Activated naive CD8-positive, alpha-beta T cell (primary cell): ENCODE measurements at regions not wholly inside any gene's neighbourhood (a gene's known extent, or its start where the extent isn't known, plus 50 kb on each side); places are given as distances from the start of the nearest gene placed in this dataset.
"Not testable (repeated sequence)": the region's sequence is repeated elsewhere in the genome, so short reads cannot be mapped to it uniquely, and the experiment has no call there.

ENCODE experiments used
- H3K27ac Mint-ChIP-seq: one replicate; pipeline ENCODE4 v1.8.0; 2021; ENCODE audit warnings: mixed read lengths
- H3K27me3 Mint-ChIP-seq: one replicate; pipeline ENCODE4 v1.8.0; 2021; ENCODE audit warnings: mixed read lengths
- H3K36me3 Mint-ChIP-seq: one replicate; pipeline ENCODE4 v1.8.0; 2021; ENCODE audit warnings: mixed read lengths
- H3K4me1 Mint-ChIP-seq: one replicate; pipeline ENCODE4 v1.8.0; 2021; ENCODE audit warnings: low read depth, mixed read lengths
- H3K4me3 Mint-ChIP-seq: one replicate; pipeline ENCODE4 v1.8.0; 2021; ENCODE audit warnings: mild to moderate bottlenecking, mixed read lengths
- H3K9me3 Mint-ChIP-seq: one replicate; pipeline ENCODE4 v1.8.0; 2021; ENCODE audit warnings: low read depth, mixed read lengths

DNA sequence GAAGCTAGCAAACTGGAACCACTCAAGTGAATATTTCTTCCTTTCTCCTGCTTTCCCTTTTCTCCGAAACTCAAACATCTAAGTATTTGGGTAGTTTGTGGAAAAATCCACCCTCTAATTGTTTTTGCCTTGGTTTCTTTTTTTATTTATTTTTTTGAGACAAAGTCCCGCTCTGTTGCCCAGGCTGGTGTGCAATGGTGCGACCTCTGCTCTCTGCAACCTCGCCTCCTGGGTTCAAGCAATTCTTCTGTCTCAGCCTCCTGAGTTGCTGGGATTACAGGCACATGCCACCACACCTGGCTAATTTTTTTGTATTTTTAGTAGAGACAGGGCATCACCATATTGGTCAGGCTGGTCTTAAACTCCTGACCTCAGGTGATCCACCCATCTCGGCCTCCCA is 96.1 kb upstream of the BANK1 start:
- H3K27me3 Mint-ChIP-seq, H3K27ac Mint-ChIP-seq, H3K4me3 Mint-ChIP-seq, H3K4me1 Mint-ChIP-seq, H3K36me3 Mint-ChIP-seq, H3K9me3 Mint-ChIP-seq: not testable (repeated sequence)

DNA sequence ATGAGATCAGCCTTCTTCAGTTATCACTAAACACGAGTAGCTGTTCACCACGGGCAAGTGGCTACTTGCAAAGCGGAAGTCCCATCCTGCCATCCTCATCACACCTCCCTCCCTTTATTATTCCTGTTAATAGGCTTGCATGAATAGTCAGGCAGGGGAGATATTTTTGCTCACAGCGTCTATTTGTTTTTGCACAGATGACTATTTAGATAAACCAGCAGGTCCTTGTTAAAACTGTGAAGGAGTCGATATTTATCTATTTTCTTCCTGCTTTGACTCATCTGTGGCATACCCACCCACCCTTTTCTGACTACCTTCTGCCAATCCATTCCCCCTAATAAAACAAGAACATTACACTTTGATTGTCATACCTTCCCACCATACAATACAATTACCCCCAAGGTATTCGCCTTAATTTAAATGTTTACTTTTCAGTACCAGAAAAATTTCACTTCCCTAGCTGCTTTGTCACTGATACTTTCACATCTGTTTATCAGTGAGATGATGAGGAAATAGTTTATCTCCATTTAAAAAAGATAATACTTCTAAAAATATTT is 96.6 kb upstream of the BANK1 start:
- no peaks in the 10 kb centered on the region for H3K9me3 Mint-ChIP-seq
- no peaks in the 10 kb centered on the region for H3K4me1 Mint-ChIP-seq
- H3K27me3 Mint-ChIP-seq = peaks cover 5% of the 10 kb centered on the region
- H3K36me3 Mint-ChIP-seq = no peaks in the 10 kb centered on the region
- H3K4me3 Mint-ChIP-seq = no peak overlapping the region
- no peak overlapping the region for H3K27ac Mint-ChIP-seq

DNA sequence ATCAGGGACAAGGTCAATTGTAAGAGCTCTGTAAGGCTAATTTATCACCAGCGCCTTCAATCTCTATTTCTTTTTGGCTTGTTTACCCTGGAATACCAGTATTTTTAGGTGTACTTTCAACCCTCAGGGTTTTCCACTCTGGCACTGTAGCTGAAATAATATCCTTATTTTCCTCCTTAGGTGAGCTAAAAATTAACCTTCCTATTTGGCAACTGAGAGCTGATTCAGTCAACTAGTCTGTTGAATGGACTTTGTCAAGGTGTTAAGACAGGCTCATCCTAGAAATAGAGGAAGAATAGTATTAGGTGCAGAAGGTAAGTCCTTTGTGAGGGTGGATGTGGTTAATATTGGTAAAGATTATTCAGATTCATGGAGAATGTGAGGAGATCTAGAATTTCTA is 101.3 kb upstream of the BANK1 start:
- peaks cover 2% of the 10 kb centered on the region for H3K27me3 Mint-ChIP-seq
- no peak overlapping the region for H3K27ac Mint-ChIP-seq
- no peak overlapping the region for H3K4me3 Mint-ChIP-seq
- no peaks in the 10 kb centered on the region for H3K4me1 Mint-ChIP-seq
- no peaks in the 10 kb centered on the region for H3K9me3 Mint-ChIP-seq
- H3K36me3 Mint-ChIP-seq = no peaks in the 10 kb centered on the region

DNA sequence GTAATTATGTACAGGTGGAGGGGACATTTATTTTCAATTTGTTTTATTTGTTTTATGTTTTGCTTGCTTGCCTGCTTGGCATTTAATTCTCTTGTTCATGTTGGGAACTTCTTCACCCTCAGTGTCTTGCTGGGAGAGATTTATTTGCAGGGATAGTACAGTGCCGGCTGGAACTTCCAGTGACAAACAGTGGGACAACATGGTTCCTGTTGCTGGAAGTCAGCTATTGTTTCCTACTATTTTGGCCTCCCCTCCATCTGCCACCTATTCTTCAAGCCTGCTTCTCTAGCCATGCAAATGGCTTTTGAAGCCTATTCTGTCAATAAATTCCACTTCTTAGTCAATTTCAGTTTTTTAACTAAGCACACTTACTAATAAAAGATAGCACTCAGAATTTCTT is 105.4 kb upstream of the BANK1 start:
- no peaks in the 10 kb centered on the region for H3K9me3 Mint-ChIP-seq
- no peaks in the 10 kb centered on the region for H3K36me3 Mint-ChIP-seq
- H3K4me3 Mint-ChIP-seq = no peak overlapping the region
- no peak overlapping the region for H3K27ac Mint-ChIP-seq
- H3K27me3 Mint-ChIP-seq = no peaks in the 10 kb centered on the region
- H3K4me1 Mint-ChIP-seq = no peaks in the 10 kb centered on the region

DNA sequence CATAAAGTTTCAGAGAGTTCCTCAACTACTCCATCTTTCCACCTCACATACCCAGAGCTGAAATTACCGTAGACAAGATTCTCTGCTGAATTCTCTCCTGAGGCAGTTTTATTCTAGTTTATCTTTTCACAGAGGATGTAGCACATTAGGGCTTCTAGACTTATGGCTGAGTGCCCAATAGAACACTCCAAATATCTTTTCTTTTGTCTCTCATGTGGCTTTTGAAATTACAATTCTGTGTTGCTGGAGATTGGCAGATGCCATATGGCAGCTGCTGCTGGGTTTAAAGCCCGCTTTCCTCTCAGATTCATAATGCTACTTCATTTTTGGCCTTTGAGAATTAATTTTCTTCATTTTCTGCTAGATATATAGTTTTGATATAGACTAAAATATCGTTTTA is 107.6 kb upstream of the BANK1 start:
- Mint-ChIP-seq H3K4me1 (no peaks in the 10 kb centered on the region), H3K9me3 (no peaks in the 10 kb centered on the region), H3K4me3 (no peak overlapping the region), H3K36me3 (no peaks in the 10 kb centered on the region), H3K27me3 (no peaks in the 10 kb centered on the region), H3K27ac (no peak overlapping the region)

DNA sequence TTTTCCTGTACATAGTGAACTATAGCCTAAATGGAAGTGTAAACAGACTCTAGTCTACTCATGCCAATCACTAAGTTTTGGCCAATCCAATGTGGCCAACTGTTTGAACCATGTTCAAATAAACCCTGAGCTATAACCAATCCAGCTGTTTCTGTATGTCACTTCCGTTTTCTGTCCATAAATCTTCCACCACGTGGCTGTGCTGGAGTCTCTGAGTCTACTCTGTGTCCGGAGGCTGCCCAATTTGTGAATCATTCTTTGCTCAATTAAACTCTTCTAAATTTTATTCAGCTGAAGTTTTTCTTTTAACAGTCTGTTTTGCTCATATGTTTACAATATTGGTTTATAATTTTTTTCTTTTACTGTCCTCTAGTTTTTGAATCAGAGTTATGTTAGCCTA is 112.3 kb upstream of the BANK1 start:
- Mint-ChIP-seq H3K4me3 (no peak overlapping the region), H3K27ac (no peak overlapping the region), H3K36me3 (no peaks in the 10 kb centered on the region), H3K27me3 (no peaks in the 10 kb centered on the region), H3K4me1 (no peaks in the 10 kb centered on the region), H3K9me3 (peaks cover 4% of the 10 kb centered on the region)

DNA sequence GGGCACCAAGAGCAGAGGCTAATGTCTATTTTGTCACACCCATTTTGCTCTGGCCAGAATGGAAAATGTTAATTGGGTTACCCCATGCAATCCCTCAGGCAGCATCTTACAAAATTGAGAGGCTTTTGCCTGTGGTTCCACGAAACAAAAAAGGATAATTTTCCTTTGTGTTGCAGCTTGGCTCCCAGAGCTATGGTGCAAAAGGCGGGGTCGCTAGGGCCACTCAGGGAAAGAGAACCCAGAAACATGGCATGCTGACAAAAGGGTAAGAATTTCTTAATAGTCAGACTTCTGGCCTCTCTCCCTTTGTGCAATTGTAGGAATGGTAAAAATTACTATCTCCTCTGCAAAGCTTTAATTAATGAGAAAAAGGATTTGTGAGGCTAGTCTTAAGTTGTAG is 119.6 kb upstream of the BANK1 start:
- Mint-ChIP-seq H3K4me3 (no peak overlapping the region), H3K27ac (no peak overlapping the region), H3K36me3 (no peaks in the 10 kb centered on the region), H3K9me3 (no peaks in the 10 kb centered on the region), H3K27me3 (no peaks in the 10 kb centered on the region), H3K4me1 (no peaks in the 10 kb centered on the region)

DNA sequence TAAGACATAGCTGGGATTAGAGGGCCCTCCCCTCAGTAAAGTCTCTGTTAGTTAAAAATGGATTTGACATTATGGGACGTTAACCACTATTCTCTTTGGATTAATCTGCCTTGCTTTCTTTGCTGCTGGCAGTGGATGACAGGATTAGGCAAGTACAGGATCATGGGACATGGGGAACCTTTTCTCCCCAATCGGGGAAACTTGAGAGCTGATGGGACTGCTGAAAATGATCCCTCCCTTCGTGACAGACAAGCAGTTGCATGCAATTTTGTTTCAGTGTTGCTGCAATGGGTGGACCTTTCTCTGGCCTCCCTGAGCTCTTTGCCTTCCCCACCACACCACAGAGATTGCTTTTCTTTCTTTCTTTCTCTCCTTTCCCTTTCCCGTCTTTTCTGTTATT is 120.2 kb upstream of the BANK1 start:
- H3K27ac Mint-ChIP-seq = no peak overlapping the region
- H3K4me3 Mint-ChIP-seq = no peak overlapping the region
- no peaks in the 10 kb centered on the region for H3K4me1 Mint-ChIP-seq
- H3K27me3 Mint-ChIP-seq = no peaks in the 10 kb centered on the region
- H3K9me3 Mint-ChIP-seq = no peaks in the 10 kb centered on the region
- no peaks in the 10 kb centered on the region for H3K36me3 Mint-ChIP-seq

DNA sequence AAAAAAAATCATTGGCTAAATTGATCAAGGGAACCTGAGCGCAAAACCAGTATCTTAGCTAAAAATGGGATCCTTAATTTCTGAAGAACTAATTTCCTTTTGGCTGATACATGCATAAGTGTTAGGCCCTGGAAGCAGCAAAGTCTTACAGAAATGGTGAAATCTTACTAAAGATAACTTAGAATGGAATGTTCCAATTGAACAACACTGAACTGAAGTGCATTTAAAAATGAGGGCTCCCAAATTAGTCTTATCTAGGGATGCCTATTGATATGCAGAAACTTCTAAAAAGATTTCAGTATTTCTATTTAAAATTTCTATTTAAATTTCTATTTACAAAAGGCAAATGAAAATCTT is 120.7 kb upstream of the BANK1 start:
- Mint-ChIP-seq H3K9me3 (no peaks in the 10 kb centered on the region), H3K27ac (no peak overlapping the region), H3K4me1 (no peaks in the 10 kb centered on the region), H3K27me3 (no peaks in the 10 kb centered on the region), H3K36me3 (no peaks in the 10 kb centered on the region), H3K4me3 (no peak overlapping the region)

DNA sequence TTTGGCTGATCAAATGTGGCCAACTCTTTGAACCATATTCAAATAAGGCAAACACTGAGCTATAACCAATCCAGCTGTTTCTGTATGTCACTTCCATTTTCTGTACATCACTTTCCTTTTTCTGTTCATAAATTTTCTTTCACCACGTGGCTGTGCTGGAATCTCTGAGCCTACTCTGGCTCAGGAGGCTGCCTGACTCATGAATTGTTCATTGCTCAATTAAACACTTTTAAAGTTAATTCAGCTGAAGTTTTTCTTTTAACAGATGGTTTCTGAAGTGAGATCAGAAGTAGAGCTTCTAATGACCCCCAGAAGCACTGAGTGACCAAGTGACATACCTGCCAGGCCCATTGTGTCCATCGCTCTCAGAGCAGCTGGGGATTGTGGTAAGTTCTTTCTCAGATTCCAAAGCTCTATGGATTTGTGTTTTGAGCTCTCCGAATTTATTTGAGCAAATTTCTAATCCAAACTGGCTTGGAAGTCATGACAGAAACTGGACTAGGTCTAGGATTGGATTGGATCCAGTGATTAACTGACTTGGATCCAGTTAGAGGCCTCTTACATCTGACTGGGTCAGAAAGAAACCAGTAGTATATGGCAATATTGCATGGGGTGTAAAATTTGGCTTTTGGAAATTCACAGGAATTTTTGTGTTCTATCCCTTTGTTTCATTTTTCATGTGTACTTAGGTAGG is 121.2 kb upstream of the BANK1 start:
- no peaks in the 10 kb centered on the region for H3K4me1 Mint-ChIP-seq
- H3K4me3 Mint-ChIP-seq = no peak overlapping the region
- no peaks in the 10 kb centered on the region for H3K27me3 Mint-ChIP-seq
- H3K9me3 Mint-ChIP-seq = no peaks in the 10 kb centered on the region
- no peaks in the 10 kb centered on the region for H3K36me3 Mint-ChIP-seq
- H3K27ac Mint-ChIP-seq = no peak overlapping the region

DNA sequence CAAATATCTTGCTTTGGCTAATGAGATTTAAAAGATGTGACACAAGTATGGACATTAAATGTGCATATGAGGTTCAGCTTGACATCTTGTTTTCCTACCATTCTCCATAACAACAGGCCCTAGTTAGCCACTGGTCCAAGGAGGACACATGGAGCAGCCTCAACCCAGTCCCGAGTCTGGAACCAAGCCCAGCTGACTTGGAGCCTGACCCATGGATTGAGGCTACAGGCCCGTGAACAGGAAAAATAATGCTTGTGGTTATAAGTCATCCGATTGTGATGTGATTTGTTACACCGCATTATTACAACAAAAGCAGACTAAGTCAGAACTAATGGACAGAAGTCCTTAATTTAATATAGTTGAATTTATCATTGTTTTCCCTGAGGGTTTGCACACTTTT is 123.2 kb upstream of the BANK1 start:
- Mint-ChIP-seq H3K9me3 (no peaks in the 10 kb centered on the region), H3K27ac (no peak overlapping the region), H3K4me3 (no peak overlapping the region), H3K4me1 (no peaks in the 10 kb centered on the region), H3K27me3 (no peaks in the 10 kb centered on the region), H3K36me3 (no peaks in the 10 kb centered on the region)

DNA sequence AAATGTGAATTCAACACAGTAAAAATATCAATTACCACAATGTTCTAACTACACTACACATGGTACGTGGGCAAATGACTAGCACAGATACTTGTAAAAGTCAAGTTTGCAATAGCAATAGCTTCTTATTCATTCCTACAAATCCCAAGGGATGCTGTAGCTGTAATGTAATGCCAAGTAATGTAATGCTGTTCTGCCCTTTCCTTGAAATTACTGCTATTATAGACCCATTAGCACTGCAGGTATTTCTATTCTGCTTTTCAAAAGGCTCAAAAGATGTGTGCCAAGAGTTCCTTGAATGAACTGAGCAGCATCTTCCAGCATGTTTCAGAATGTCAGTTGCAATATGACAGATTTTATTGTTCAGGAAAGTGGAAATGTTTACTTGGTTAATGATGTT is 129.9 kb upstream of the BANK1 start:
- peaks cover 5% of the 10 kb centered on the region for H3K27me3 Mint-ChIP-seq
- no peaks in the 10 kb centered on the region for H3K36me3 Mint-ChIP-seq
- no peak overlapping the region for H3K27ac Mint-ChIP-seq
- H3K4me3 Mint-ChIP-seq = no peak overlapping the region
- H3K9me3 Mint-ChIP-seq = no peaks in the 10 kb centered on the region
- H3K4me1 Mint-ChIP-seq = no peaks in the 10 kb centered on the region

DNA sequence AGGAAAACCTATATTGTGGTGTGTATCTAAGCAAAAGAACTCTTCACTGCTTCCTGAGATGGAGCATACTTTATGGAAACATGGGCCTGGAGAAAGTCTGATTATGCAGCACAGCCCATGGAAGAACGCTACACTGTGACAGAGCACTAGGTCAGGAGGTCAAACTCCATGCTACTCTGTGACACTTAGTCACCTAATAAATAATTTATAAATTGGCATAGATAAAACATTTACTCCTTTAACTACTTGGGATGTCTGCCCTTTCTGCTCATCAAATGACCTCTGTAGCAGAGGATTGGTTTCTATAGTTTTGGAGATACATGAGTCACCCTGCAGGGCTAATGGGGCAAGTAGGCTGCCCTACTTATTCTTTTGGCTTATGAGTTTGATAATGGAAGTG is 134.7 kb upstream of the BANK1 start:
- no peaks in the 10 kb centered on the region for H3K4me1 Mint-ChIP-seq
- no peaks in the 10 kb centered on the region for H3K9me3 Mint-ChIP-seq
- no peak overlapping the region for H3K27ac Mint-ChIP-seq
- no peaks in the 10 kb centered on the region for H3K36me3 Mint-ChIP-seq
- H3K27me3 Mint-ChIP-seq = peaks cover 6% of the 10 kb centered on the region
- H3K4me3 Mint-ChIP-seq = no peak overlapping the region

DNA sequence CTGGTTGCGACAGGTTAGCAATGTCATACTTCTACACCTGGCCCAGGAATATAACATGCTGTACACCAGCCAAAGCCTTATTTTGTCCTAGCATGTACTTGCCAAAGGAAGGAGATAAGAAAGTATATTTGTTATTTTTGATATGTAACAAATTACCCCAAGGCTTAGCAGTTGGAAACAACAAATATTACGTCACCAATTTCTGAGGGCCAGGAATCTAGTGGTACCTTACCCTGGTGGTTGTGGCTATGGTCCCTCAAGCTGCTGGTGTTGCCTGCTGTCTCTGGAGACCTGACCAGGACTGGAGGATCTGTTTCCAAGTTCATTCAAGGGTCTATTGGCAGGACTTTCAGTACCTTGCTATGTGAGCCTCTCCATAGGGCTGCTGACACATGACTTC is 135.5 kb upstream of the BANK1 start:
- peaks cover 4% of the 10 kb centered on the region for H3K27me3 Mint-ChIP-seq
- no peak overlapping the region for H3K27ac Mint-ChIP-seq
- H3K9me3 Mint-ChIP-seq = no peaks in the 10 kb centered on the region
- H3K36me3 Mint-ChIP-seq = no peaks in the 10 kb centered on the region
- no peaks in the 10 kb centered on the region for H3K4me1 Mint-ChIP-seq
- no peak overlapping the region for H3K4me3 Mint-ChIP-seq

DNA sequence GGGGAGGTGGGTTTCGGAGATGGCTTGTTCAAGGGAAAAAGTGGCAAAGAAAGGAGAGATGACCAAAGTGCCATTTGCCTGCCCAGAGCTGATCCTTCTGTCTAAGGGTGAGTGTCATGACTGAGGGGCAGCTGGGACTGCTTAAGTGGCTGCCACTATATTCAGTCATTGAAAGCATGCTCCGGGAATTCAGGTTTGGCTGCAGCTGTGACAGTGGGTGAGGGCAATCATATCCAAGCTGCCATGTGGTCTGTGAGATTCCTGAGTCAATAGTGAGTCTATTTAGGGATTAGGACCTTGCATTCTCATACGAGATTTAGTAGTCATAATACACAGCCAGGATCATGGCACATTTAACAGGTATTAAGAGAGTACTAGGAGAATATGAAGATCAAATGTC is 138.8 kb upstream of the BANK1 start:
- no peak overlapping the region for H3K27ac Mint-ChIP-seq
- H3K4me3 Mint-ChIP-seq = no peak overlapping the region
- H3K4me1 Mint-ChIP-seq = no peaks in the 10 kb centered on the region
- peaks cover 2% of the 10 kb centered on the region for H3K27me3 Mint-ChIP-seq
- no peaks in the 10 kb centered on the region for H3K9me3 Mint-ChIP-seq
- no peaks in the 10 kb centered on the region for H3K36me3 Mint-ChIP-seq

DNA sequence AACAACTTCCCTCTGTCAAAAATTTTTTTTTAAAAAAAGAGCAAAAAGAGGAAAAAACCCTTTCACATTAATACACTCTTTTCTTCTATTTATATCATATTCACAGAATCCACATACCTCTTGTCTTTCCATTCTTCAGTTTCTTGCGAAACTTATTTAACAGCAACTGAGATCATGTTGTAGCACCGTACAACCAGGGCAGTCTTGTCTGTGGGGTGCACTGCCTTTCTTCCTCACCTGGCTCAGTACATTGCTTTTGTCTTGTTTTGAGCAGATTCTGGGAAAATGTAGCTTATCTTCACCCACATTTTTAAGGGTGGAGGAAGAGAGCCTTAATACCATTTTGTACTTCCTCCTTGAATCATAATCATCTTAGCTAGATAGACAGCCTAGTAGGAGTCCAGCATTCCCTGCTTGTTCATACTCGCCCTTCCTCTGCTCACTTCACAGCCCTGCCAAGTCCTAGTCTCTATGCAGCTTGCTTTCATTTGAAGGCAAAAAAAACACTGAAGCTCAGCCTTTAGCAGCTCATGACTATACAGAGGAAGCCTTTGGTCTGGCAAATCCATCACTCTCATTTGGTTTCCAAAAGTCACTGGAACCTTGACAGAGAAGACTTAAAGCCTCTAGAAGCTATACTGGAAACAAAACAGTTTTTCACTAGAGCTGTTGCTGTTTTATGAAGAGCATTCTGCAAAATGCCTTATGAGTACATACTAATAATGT is 140.6 kb upstream of the BANK1 start:
- no peak overlapping the region for H3K4me3 Mint-ChIP-seq
- H3K27me3 Mint-ChIP-seq = peaks cover 2% of the 10 kb centered on the region
- no peak overlapping the region for H3K27ac Mint-ChIP-seq
- no peaks in the 10 kb centered on the region for H3K4me1 Mint-ChIP-seq
- H3K36me3 Mint-ChIP-seq = no peaks in the 10 kb centered on the region
- no peaks in the 10 kb centered on the region for H3K9me3 Mint-ChIP-seq
